Endothelial cell (in vitro differentiated cells): ENCODE measurements at regions not wholly inside any gene's neighbourhood (a gene's known extent, or its start where the extent isn't known, plus 50 kb on each side); places are given as distances from the start of the nearest gene placed in this dataset.

Experiments
- DNase-seq: peaks from one replicate; pipeline ENCODE4 v3.0.0; 2021; ENCODE audit warnings: low spot score
- H3K27ac Mint-ChIP-seq: one replicate; pipeline ENCODE4 v1.8.0; 2021; ENCODE audit warnings: mixed read lengths, inconsistent platforms; ENCODE audit not compliant: unreplicated experiment
- H3K27me3 Mint-ChIP-seq: one replicate; pipeline ENCODE4 v1.8.0; 2021; ENCODE audit warnings: mild to moderate bottlenecking, moderate library complexity, mixed read lengths, inconsistent platforms; ENCODE audit not compliant: unreplicated experiment
- H3K36me3 Mint-ChIP-seq: one replicate; pipeline ENCODE4 v1.8.0; 2021; ENCODE audit warnings: mild to moderate bottlenecking, low read depth, mixed read lengths, inconsistent platforms; ENCODE audit not compliant: unreplicated experiment
- H3K4me1 Mint-ChIP-seq: one replicate; pipeline ENCODE4 v1.8.0; 2021; ENCODE audit warnings: mild to moderate bottlenecking, mixed read lengths, inconsistent platforms; ENCODE audit not compliant: unreplicated experiment
- H3K4me3 Mint-ChIP-seq: one replicate; pipeline ENCODE4 v1.8.0; 2021; ENCODE audit warnings: mild to moderate bottlenecking, mixed read lengths, inconsistent platforms; ENCODE audit not compliant: unreplicated experiment
- H3K9me3 Mint-ChIP-seq: one replicate; pipeline ENCODE4 v1.8.0; 2021; ENCODE audit warnings: mixed read lengths, inconsistent platforms; ENCODE audit not compliant: unreplicated experiment
- TF ChIP-seq, protein P1 (sequence below): fragments of 200-600 bp; sonication (generic); IDR thresholded peaks from one replicate; pipeline ENCODE4 v1.5.0; 2021; ENCODE audit warnings: antibody characterized with exemption; ENCODE audit not compliant: unreplicated experiment

DNA sequence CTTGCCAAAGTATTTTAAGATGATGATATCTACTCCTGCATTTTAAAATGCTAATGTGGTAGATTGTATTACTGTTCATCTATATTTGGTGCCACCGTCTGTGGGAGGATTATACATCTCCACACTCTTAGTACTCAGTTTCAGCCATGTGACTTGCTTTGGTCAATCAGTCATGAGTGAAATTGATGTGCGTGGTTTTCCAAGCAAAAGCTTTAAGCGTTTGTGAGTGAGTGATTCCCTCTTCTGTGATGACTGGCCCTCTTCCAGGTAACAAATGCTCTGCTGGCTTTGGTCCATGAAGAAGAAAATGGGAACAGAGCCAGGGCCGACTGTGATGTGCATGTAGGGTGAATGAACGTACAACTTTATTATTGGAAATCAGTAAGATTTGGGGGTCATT is 330.4 kb downstream of the LPIN1 start:
- H3K9me3 Mint-ChIP-seq: no peaks in the 10 kb centered on the region
- no peaks in the 10 kb centered on the region for H3K4me1 Mint-ChIP-seq
- H3K4me3 Mint-ChIP-seq: no peak overlapping the region
- no peaks in the 10 kb centered on the region for H3K36me3 Mint-ChIP-seq
- H3K27ac Mint-ChIP-seq: no peak overlapping the region
- DNase-seq: no peak
- TF ChIP-seq, protein P1, sequence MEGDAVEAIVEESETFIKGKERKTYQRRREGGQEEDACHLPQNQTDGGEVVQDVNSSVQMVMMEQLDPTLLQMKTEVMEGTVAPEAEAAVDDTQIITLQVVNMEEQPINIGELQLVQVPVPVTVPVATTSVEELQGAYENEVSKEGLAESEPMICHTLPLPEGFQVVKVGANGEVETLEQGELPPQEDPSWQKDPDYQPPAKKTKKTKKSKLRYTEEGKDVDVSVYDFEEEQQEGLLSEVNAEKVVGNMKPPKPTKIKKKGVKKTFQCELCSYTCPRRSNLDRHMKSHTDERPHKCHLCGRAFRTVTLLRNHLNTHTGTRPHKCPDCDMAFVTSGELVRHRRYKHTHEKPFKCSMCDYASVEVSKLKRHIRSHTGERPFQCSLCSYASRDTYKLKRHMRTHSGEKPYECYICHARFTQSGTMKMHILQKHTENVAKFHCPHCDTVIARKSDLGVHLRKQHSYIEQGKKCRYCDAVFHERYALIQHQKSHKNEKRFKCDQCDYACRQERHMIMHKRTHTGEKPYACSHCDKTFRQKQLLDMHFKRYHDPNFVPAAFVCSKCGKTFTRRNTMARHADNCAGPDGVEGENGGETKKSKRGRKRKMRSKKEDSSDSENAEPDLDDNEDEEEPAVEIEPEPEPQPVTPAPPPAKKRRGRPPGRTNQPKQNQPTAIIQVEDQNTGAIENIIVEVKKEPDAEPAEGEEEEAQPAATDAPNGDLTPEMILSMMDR: no peak
- H3K27me3 Mint-ChIP-seq: no peaks in the 10 kb centered on the region

DNA sequence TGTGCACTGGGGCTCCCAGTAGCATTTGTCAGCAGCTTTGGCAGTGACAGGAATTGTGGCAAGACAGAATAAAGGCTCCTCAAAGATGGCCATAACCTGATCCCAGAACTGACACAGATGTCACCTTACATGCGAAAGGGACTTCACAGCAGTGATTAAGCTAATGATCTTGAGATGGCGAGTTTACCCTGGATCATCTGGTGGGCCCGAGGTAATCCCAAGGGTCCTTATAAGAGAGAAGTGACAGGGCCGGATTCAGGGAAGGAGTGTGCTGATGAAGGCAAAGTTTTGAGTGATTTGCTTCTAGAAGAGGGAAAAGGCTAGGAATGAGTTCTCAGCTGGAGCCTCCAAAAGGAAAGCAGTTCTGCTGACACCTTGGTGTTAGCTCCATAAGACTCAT is 333.9 kb downstream of the LPIN1 start:
- no peaks in the 10 kb centered on the region for H3K36me3 Mint-ChIP-seq
- H3K4me1 Mint-ChIP-seq: no peaks in the 10 kb centered on the region
- no peaks in the 10 kb centered on the region for H3K27me3 Mint-ChIP-seq
- no peak for DNase-seq
- no peak overlapping the region for H3K27ac Mint-ChIP-seq
- H3K4me3 Mint-ChIP-seq: no peak overlapping the region
- H3K9me3 Mint-ChIP-seq: no peaks in the 10 kb centered on the region
- TF ChIP-seq, protein P1: no peak

DNA sequence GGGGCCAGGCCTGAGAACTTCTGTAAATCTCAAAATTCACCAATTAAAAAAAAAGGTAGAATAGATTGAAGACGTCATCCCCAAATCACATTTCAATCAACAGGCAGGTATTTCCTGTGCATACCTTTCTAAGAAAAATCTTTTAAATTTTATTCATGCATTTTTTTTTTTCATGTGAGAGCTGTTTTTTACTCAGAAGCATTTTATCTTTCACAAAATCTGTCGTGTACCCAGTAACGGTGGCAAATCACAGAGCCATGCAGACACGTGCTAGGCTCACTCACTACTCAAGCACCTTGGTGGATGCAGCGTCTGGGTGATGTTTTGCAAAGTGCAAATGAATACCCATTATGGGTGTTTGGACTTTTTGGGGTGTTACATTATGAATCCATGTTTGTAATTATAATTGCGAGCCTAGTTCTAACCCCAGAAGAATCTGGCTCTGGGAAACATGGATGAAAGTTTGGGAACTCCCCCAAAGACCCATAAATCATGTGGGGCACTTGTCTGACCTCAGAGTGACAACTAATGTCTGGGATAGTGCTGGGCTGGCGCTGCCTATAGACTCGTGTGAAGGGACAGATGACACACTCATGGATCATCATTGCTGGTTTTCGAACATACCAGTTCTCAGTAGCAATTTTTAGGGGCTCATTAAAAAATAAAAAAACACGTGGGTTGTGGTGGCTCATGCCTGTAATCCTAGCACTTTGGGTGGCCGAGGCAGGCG is 335.2 kb downstream of the LPIN1 start:
- DNase-seq: no peak
- H3K9me3 Mint-ChIP-seq: no peaks in the 10 kb centered on the region
- no peak overlapping the region for H3K27ac Mint-ChIP-seq
- no peak overlapping the region for H3K4me3 Mint-ChIP-seq
- TF ChIP-seq, protein P1: no peak
- no peaks in the 10 kb centered on the region for H3K36me3 Mint-ChIP-seq
- no peaks in the 10 kb centered on the region for H3K27me3 Mint-ChIP-seq
- H3K4me1 Mint-ChIP-seq: no peaks in the 10 kb centered on the region

DNA sequence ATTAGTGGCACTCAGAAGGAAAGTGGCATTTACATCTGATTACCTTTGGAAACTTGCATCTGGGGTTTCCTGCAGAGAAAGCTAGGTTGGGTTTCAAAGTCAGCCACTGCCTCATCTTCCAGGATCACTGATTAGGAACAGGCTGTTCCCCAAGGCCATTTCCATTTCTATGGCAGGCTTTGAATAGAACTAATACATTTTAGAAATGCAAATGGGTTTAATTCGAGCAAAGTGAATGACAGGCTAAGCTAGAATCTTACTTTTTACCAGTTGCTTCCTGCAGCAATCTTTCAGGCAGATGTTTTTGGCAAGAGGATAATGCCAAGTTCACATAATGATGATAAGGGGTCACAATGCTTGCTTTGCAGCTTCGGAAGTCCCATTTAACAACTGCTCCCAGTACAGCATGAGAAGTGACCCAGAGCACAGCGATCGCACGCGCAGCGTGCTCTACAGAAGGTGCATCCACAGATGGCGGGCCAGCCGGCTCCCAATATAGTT is 336.7 kb downstream of the LPIN1 start:
- no peak overlapping the region for H3K27ac Mint-ChIP-seq

More for the DNA sequence above, 336.7 kb downstream of the LPIN1 start:
- Mint-ChIP-seq H3K4me1 (no peaks in the 10 kb centered on the region), H3K36me3 (no peaks in the 10 kb centered on the region), H3K4me3 (no peak overlapping the region), H3K9me3 (no peaks in the 10 kb centered on the region), H3K27me3 (no peaks in the 10 kb centered on the region)
- no peak for DNase-seq
- TF ChIP-seq, protein P1: no peak
